Adipocyte (in vitro differentiated cells): ENCODE measurements at regions not wholly inside any gene's neighbourhood (a gene's known extent, or its start where the extent isn't known, plus 50 kb on each side); places are given as distances from the start of the nearest gene placed in this dataset.
A peak's percentile ranks its signal among the peaks of the same experiment; 100 is the strongest.

Experiments used
- DNase-seq: peaks from one replicate; pipeline ENCODE4 v3.0.0-alpha.2; 2015; ENCODE audit warnings: low read depth
- H3K27me3 ChIP-seq: replicated peaks from 2 replicates; pipeline ENCODE4 v1.7.0; 2013; ENCODE audit warnings: mild to moderate bottlenecking, low read length, moderate library complexity; ENCODE audit not compliant: control insufficient read depth, insufficient read depth
- H3K36me3 ChIP-seq: 2 replicates; pipeline ENCODE4 v1.7.0; 2013; ENCODE audit warnings: low read length, mild to moderate bottlenecking, moderate library complexity; ENCODE audit not compliant: control insufficient read depth, insufficient read depth, severe bottlenecking
- H3K4me1 ChIP-seq: 2 replicates; pipeline ENCODE4 v1.7.0; 2013; ENCODE audit warnings: mild to moderate bottlenecking, low read length, moderate library complexity; ENCODE audit not compliant: control insufficient read depth, insufficient read depth
- H3K4me3 ChIP-seq: 2 replicates; pipeline ENCODE4 v1.7.0; 2013; ENCODE audit warnings: mild to moderate bottlenecking, low read length, moderate library complexity
- H3K9ac ChIP-seq: 2 replicates; pipeline ENCODE4 v1.7.0; 2013; ENCODE audit warnings: mild to moderate bottlenecking, low read length, moderate library complexity
- H3K9me3 ChIP-seq: 2 replicates; pipeline ENCODE4 v1.7.0; 2013; ENCODE audit warnings: mild to moderate bottlenecking, low read length, moderate library complexity; ENCODE audit not compliant: control insufficient read depth

DNA sequence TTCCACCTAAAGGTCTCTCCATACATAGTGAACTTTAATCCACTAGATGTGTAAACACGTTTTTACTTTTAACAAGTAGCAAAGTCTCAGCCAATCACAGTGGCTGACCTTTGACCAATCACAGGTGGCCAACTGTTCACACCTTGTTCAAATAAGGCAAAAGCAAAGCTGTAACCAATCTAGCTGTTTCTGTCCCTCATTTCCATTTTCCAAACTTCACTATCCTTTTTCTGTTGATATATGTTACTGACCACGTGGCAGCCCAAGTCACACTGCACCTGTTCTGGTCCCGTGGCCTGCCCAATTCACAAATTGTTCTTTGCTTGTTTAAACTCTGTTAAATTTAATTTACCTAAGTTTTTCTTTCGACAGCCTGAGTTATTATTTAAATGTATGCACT lies 393.5 kb upstream of the NETO1 start:
- no peaks in the 10 kb centered on the region for H3K4me1 ChIP-seq
- no peak overlapping the region for H3K9ac ChIP-seq
- no peak for DNase-seq
- H3K27me3 ChIP-seq, result no peaks in the 10 kb centered on the region
- H3K36me3 ChIP-seq, result no peaks in the 10 kb centered on the region
- H3K9me3 ChIP-seq, result no peaks in the 10 kb centered on the region
- H3K4me3 ChIP-seq, result no peak overlapping the region

DNA sequence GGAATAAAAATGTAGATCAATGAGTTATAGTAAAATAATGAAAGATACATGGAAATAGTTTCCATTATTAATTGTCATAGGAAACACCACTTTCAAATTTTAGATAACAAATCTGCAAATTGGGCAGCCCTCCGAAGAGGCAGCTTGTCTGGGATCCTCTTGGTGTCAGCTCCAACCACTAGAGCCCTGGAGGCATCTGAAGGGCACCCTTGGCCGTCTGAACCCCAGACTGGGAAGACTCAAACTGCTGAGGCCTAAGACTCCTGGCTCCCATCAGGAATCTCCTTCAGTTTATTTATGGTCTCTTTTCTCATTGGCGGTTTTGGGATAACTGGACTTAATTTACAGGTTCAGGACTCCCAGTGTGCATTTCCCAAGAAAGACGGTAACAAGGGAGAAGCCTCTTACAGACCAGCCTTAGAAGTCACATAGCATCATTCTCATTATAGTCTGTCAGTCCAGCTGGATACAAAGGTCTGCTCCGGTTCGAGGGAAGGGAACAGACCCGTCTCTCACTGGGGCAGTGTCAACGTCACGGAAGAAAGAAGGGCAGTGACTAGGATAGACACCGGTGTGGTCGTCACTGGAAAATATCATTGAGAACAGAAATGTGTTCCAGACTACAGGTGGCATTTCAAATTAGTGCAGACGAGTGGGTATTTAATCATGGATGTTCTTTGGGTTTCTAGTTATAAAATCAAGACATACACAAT lies 390.7 kb upstream of the NETO1 start:
- Histone ChIP-seq H3K36me3 (no peaks in the 10 kb centered on the region), H3K9me3 (peaks cover 3% of the 10 kb centered on the region), H3K9ac (no peak overlapping the region), H3K4me3 (no peak overlapping the region), H3K27me3 (no peaks in the 10 kb centered on the region), H3K4me1 (no peaks in the 10 kb centered on the region)
- DNase-seq, result no peak

DNA sequence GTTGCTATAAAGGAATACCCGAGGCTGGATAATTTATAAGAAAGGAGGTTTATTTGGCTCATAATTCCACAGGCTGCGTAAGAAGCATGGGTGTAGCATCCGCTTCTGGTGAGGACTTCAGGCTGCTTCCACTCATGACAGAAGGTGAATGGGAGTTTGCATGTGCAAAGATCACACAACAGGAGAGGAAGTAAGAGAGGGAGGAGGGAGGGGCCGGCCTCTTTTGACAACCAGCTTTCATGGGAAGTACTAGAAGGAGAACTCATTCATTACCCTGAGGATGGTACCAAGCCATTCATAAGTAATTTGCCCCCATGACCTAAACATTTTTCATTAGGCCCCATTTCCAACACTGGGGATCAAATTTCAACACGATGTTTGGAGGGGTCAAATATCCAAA lies 386.8 kb upstream of the NETO1 start:
- Histone ChIP-seq H3K4me3 (no peak overlapping the region), H3K4me1 (no peaks in the 10 kb centered on the region), H3K27me3 (no peaks in the 10 kb centered on the region), H3K9me3 (peaks cover 3% of the 10 kb centered on the region), H3K36me3 (no peaks in the 10 kb centered on the region), H3K9ac (no peak overlapping the region)
- DNase-seq, result no peak

DNA sequence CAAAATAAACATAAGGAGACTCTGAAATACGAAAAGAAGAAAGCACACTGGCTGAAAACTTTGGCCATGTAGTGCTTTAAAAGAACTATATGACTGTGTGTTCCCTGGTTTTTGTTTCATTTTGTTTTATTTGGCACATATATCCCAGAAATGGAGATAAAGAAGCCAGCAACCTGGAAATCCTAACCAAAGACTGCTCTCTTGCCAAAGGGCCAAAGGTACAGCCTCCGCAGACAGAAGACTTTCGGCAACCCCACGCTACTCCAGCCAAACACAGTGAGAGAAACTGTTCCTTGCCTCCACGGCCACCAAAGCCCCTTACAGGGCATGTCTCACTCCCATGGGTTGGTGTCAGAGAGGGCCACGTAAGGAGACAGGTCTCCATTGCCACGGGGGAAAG lies 381.2 kb upstream of the NETO1 start:
- no peak overlapping the region for H3K9ac ChIP-seq
- H3K36me3 ChIP-seq, result no peaks in the 10 kb centered on the region
- H3K27me3 ChIP-seq, result no peaks in the 10 kb centered on the region
- DNase-seq, result no peak
- no peaks in the 10 kb centered on the region for H3K9me3 ChIP-seq
- no peak overlapping the region for H3K4me3 ChIP-seq
- H3K4me1 ChIP-seq, result no peaks in the 10 kb centered on the region

DNA sequence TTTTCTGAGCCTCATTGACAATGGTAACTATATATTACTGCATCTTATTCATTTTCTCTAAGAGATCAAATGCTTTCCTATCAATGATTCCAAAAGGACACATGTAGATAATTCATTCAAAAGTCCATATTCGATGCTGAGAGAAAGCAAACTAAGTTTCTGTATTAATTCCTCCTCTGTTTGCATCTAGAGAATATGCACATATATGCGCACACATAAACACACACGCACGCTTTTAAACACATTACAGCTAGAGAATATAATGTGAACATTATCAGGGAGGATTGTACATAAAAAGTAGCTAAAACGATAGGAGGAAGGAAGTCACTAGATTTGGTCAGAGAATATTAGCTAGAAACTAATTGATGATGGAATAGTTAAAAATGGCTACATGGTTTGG lies 379.0 kb upstream of the NETO1 start:
- H3K9me3 ChIP-seq, result no peaks in the 10 kb centered on the region
- DNase-seq, result no peak
- no peaks in the 10 kb centered on the region for H3K4me1 ChIP-seq
- H3K9ac ChIP-seq, result no peak overlapping the region
- H3K4me3 ChIP-seq, result no peak overlapping the region
- no peaks in the 10 kb centered on the region for H3K27me3 ChIP-seq
- no peaks in the 10 kb centered on the region for H3K36me3 ChIP-seq

DNA sequence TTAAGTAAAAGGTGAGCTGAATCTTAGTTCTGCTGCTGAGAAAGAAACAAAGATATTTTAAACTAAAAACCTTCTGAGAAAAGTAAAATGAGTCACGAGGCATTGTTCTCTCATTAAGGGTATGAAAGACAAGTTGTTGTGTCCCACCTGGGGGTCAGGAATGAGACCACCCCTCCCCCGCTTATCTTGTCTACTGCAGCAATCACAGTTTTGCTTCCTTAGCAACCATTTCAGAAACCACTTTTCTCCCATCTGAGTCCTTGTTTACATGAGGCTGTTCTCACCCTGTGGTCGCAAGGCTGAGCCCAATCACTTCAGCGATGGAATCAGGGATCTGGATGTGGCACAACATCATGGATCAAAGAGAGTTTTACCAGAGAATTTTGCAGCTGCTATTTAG lies 377.6 kb upstream of the NETO1 start:
- H3K9ac ChIP-seq, result no peak overlapping the region
- H3K27me3 ChIP-seq, result no peaks in the 10 kb centered on the region
- no peaks in the 10 kb centered on the region for H3K36me3 ChIP-seq
- H3K4me1 ChIP-seq, result no peaks in the 10 kb centered on the region
- H3K4me3 ChIP-seq, result no peak overlapping the region
- no peaks in the 10 kb centered on the region for H3K9me3 ChIP-seq
- no peak for DNase-seq

DNA sequence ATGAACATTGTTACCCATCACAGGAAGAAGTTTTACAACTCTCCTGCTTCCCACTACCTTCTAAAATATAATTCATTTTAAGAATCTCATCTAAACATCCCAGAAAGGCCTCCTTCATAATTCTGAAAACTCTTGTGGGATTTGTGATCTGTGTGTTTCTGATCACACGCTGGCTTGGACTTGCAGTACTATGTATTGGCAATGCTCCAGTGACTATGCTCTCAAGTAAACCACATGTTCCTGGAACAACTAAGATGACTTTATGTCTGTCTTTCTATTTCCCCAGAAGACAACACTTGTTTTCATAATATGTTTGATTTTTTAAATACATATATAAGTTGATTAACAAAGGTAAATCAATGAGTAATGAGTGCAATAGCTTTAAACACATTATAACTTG lies 376.6 kb upstream of the NETO1 start:
- no peaks in the 10 kb centered on the region for H3K36me3 ChIP-seq
- no peaks in the 10 kb centered on the region for H3K9me3 ChIP-seq
- no peaks in the 10 kb centered on the region for H3K4me1 ChIP-seq
- no peak overlapping the region for H3K4me3 ChIP-seq
- no peak overlapping the region for H3K9ac ChIP-seq
- no peaks in the 10 kb centered on the region for H3K27me3 ChIP-seq
- DNase-seq, result peak; percentile 41

DNA sequence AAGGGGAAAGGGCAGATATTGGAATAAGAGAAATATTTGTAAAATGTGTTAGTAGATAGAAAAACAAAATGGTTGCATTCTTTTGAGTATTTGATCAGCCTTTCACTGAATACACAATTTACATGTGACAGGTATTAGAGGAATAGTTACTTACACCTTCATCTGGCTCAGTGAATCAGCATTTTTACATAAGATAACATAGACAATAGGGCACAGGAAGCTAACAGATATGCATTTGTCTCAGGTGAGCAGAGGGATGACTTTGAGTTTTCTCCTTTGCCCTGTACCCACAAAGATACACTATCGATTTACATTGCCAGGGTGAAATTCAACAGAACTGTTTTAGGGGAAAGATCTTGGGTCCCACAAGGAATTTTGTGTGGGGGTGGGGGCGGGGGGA lies 373.1 kb upstream of the NETO1 start:
- DNase-seq, result no peak
- Histone ChIP-seq H3K36me3 (no peaks in the 10 kb centered on the region), H3K9me3 (no peaks in the 10 kb centered on the region), H3K9ac (no peak overlapping the region), H3K4me1 (no peaks in the 10 kb centered on the region), H3K4me3 (no peak overlapping the region), H3K27me3 (no peaks in the 10 kb centered on the region)

DNA sequence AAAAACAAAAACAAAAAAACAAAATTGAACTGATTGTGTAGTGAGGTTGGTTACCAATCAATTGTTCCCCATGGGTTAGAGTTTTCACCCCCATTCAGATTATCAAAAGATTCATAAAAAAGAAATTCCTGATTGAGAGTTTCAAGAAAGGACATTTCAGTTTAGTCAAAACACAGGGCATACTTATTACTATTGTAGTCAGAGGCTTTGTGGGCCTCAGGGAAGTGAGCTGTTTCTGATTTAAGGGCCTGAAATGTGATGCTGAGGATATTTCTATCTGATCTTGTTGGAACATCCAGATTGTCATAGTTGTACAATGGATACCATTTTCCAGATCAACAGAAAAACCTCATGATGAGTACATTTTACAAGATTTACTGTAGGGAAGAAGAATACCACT lies 368.1 kb upstream of the NETO1 start:
- H3K4me3 ChIP-seq, result no peak overlapping the region
- peak; percentile 28 for DNase-seq
- no peaks in the 10 kb centered on the region for H3K27me3 ChIP-seq
- peaks cover 10% of the 10 kb centered on the region for H3K9me3 ChIP-seq
- H3K4me1 ChIP-seq, result no peaks in the 10 kb centered on the region
- H3K36me3 ChIP-seq, result no peaks in the 10 kb centered on the region
- no peak overlapping the region for H3K9ac ChIP-seq

DNA sequence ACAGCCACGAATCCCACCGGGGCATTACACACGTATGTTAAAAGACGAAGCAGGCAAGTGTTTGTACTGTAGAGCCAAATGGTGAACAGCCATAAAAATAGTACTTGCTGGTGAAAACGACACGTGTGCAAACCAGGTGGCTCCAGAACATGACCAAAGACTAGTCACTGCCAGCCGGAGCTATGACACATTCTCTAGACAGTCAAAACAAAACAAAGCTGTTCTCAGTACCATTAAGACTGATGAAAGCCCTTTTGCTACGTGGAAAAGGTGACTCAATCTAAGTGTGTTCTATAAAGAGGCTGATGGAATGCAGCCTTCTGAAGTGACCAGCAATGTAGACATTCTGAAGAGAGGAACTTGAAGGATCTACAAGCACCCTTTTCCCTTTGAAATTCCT lies 367.7 kb upstream of the NETO1 start:
- peak; percentile 81 for DNase-seq
- H3K36me3 ChIP-seq, result no peaks in the 10 kb centered on the region
- H3K9me3 ChIP-seq, result peaks cover 10% of the 10 kb centered on the region
- H3K27me3 ChIP-seq, result no peaks in the 10 kb centered on the region
- H3K4me1 ChIP-seq, result no peaks in the 10 kb centered on the region
- H3K9ac ChIP-seq, result no peak overlapping the region
- no peak overlapping the region for H3K4me3 ChIP-seq

DNA sequence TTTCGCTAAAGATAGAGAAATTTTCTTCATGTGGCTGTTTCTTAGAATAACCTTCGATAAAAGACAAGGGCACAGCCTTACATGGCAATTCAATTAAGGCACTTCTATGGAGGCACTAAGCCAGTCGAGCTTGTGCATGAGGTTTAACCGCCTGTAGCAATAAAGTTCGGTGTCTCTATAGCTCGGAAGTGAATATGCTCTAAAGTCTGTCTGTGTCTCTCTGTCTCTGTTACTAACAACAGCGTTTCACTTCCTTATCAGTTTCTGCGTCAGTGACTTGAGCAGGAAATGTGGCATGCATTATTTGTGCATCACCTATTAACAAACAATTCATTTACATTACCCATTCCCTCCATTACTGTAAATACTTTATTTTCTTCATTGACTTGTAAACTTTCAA lies 365.1 kb upstream of the NETO1 start:
- no peak overlapping the region for H3K9ac ChIP-seq
- H3K4me3 ChIP-seq, result no peak overlapping the region
- no peaks in the 10 kb centered on the region for H3K4me1 ChIP-seq
- DNase-seq, result no peak
- no peaks in the 10 kb centered on the region for H3K36me3 ChIP-seq
- peaks cover 14% of the 10 kb centered on the region for H3K9me3 ChIP-seq
- no peaks in the 10 kb centered on the region for H3K27me3 ChIP-seq

DNA sequence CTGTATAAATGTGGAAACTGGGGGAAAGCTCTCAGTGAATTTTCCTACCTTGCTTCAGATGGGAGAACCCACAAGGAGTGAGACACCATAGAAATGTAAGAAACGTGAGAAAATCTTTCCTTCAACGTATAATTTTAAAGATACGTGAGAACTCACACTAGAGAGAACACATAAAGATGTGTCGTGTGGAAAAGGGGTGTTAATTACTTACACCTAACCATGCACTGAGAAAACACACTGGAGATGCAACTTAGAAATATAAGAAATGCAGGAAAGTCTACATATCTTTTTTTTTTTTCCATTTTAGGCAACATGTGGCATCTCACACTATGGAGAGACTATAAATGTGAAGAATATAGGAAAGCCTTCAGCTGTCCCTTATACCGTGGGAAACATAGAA lies 352.9 kb upstream of the NETO1 start:
- Histone ChIP-seq H3K4me1 (no peaks in the 10 kb centered on the region), H3K36me3 (no peaks in the 10 kb centered on the region), H3K9ac (no peak overlapping the region), H3K4me3 (no peak overlapping the region), H3K27me3 (no peaks in the 10 kb centered on the region), H3K9me3 (peaks cover 71% of the 10 kb centered on the region)
- DNase-seq, result no peak
